ENCODE measurements at regions not wholly inside any gene's neighbourhood (a gene's known extent, or its start where the extent isn't known, plus 50 kb on each side); places are given as distances from the start of the nearest gene placed in this dataset.

DNA sequence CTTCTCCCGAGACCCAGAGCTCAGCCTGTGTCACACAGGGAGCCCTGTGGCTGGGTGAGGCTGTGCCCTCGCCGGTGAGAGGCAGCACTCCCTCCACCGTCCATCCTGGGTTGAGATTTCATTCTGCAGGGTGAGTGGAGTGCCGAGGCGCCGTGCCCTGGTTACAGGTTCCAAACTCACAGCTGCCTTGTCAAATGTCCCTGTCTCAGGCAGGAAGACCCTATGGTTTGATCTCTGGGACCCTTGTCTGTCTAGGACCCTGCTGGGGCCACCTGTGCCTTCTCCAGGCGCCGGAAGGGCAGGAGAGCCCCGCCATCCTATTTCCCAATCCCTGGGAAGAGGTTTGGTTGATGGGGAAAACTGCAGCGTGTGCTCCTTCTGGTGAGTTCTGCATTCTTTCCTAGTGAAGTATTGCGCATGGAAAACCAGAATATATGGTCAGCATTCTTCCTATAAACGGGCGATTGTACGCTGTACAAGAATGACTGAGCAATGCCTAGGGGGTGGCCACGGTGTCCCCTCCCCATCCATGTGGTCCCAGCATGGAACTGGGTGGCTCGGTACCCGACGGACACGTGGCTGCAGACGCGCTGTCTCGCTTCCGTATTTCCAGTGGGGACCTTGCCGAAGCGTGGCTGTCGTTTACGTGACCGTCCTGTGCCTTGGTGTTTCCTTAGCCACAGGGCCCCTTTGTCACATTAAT, 95.9 kb upstream of the COL5A1 start:
- TF ChIP-seq, protein P1, sequence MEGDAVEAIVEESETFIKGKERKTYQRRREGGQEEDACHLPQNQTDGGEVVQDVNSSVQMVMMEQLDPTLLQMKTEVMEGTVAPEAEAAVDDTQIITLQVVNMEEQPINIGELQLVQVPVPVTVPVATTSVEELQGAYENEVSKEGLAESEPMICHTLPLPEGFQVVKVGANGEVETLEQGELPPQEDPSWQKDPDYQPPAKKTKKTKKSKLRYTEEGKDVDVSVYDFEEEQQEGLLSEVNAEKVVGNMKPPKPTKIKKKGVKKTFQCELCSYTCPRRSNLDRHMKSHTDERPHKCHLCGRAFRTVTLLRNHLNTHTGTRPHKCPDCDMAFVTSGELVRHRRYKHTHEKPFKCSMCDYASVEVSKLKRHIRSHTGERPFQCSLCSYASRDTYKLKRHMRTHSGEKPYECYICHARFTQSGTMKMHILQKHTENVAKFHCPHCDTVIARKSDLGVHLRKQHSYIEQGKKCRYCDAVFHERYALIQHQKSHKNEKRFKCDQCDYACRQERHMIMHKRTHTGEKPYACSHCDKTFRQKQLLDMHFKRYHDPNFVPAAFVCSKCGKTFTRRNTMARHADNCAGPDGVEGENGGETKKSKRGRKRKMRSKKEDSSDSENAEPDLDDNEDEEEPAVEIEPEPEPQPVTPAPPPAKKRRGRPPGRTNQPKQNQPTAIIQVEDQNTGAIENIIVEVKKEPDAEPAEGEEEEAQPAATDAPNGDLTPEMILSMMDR (conservative IDR thresholded peaks at IDR 0.05; ENCODE audit: low read depth, low read length): no peak
- TF ChIP-seq EZH2 (IDR thresholded peaks at IDR 0.05; ENCODE audit: borderline replicate concordance, low read depth, low read length, poor library complexity, severe bottlenecking): no peak
